ENCODE measurements at regions not wholly inside any gene's neighbourhood (a gene's known extent, or its start where the extent isn't known, plus 50 kb on each side); places are given as distances from the start of the nearest gene placed in this dataset.

DNA sequence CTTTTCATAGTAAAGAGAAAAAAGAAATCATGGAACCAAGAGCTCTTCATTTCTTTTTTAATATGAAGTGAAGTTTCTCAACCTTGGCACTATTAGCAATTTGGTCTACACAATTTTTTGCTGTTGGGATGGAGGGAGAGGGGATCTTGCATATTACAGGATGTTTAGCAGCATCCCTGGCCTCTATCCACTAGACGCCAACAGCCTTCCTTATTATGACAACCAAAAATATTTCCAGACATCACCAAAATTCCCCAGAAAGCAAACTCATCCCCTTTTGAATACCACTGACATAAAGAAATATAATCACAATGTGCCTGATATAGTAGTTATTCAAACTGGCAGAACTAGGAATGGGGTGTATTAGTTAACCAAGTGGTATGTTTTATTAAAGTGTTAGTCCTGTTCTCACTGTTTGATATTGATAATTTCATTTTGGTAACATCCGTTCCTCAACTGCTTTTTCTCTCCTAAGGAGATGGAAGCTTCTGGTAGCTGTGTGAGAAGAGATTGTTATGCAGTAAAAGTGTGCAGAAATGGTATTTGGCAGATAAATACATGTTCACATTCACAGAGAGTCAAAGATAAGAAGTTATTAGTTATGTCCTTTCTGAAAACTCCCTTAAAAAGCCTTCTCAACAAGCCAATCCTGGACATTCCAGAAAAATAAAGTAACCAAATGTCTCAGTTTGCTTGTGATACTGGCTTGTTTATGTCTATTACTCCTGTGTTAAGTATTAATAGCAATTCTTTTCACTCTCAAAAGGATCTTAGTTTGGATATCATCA is 699.9 kb downstream of the C12orf50 start:
- H3K4me3 ChIP-seq (ENCODE audit: low read length): no peak overlapping the region
- DNase-seq (ENCODE audit: low read depth): no peak
- TF ChIP-seq CTCF (conservative IDR thresholded peaks at IDR 0.05; ENCODE audit: low read length): no peak

DNA sequence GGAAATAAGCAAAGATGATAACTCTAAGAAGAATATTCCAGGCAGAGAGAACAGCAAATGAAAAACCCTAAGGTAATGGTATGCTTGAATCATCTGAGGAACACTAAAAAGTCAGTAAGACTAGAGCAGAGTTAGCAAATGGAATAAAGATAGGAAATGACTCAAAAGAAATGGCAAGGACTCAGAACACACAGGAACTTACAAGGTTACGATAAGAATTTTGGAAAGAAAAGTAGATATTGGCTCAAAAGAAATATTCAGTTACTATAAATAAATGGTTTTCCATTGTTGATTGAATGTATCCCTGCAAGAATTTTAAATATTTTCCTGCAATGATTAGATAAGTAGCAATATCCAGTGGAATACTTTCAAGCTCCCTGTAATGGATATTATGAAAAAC is 705.8 kb downstream of the C12orf50 start:
- peak; percentile 24 for DNase-seq (ENCODE audit: low read depth)
- TF ChIP-seq CTCF (conservative IDR thresholded peaks at IDR 0.05; ENCODE audit: low read length): no peak
- no peak overlapping the region for H3K4me3 ChIP-seq (ENCODE audit: low read length)

DNA sequence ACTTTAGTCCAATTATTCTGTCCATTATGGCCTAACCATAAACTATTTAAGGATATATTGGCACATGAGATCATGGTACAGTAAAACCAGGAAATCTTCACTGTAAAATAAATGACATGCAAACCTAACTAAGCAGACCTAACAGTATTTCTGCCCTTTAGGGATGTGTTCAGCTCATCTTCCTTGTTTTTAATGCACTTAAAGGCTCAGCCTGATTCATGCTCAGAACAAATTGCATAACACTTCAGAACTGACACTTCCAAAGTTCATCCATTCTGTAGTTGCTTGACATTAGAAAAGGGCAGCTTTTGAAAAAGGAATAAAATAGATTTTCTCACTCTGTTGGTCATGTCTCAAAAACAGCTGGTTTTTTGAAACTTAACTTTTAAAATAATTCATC is 708.5 kb downstream of the C12orf50 start:
- H3K4me3 ChIP-seq (ENCODE audit: low read length): no peak overlapping the region
- TF ChIP-seq CTCF (conservative IDR thresholded peaks at IDR 0.05; ENCODE audit: low read length): no peak
- no peak for DNase-seq (ENCODE audit: low read depth)

DNA sequence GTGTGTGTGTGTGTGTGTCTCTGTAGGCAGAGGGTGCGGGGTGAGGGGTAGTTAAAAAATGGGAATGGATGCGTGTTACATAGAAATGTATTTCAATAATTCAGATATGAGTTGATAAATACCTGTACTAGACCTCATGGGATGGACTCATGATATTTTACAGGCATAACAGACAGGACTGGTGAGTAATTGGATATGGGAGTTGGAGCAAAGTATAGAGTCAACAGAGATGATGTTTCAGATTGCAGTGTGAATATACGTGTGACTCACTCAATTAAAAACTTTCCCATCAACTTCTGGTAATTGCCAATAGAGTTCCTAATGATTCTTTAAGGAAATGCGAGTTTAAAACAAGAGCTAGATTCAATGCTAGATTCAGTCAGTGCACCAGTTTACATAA is 711.9 kb downstream of the C12orf50 start:
- H3K4me3 ChIP-seq (ENCODE audit: low read length): no peak overlapping the region
- no peak for TF ChIP-seq CTCF (conservative IDR thresholded peaks at IDR 0.05; ENCODE audit: low read length)
- no peak for DNase-seq (ENCODE audit: low read depth)

- no peak overlapping the region for H3K4me3 ChIP-seq (ENCODE audit: low read length)
- DNase-seq (ENCODE audit: low read depth): no peak
- TF ChIP-seq CTCF (conservative IDR thresholded peaks at IDR 0.05; ENCODE audit: low read length): no peak
Observed at GRCh38 chr12:87311206-87311605, 718.0 kb downstream of the C12orf50 start.

DNA sequence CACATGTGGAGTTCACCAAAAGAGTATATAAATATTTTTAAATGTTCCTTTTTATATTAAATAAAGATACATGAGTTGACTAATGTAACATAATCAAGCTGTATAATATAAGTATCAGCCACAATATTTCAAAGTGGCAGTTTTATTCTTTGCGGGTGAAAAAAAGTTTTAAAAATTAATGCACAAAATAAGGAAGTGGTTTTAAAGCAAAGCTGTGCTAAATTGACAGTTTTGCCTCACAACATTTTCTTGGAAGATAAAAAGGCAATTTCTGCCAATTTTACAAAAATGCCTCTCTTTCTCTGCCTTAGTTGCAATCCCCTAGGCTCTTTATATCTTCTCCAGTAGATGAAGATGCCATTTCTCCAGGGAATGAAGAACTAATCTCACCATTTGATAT is 719.1 kb downstream of the C12orf50 start:
- no peak for DNase-seq (ENCODE audit: low read depth)
- no peak for TF ChIP-seq CTCF (conservative IDR thresholded peaks at IDR 0.05; ENCODE audit: low read length)
- H3K4me3 ChIP-seq (ENCODE audit: low read length): no peak overlapping the region

DNA sequence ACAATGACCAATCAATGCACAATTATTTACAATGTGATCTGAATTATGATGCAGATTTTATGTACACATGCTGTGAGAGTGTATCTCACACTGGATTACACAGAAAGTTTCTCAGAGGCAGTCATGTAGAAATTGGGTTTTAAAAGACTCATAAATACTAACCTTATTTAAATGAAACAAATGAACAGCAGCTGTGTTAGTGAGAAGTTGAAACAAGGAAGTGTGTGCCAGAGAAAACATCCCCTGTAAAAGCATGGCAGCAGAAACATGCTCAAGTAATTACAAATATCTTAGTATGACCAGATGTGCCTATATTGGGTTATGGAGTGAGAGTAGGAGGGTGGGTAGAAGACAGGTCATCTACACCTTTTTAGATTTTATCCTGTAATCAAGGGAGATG is 723.7 kb downstream of the C12orf50 start:
- no peak for DNase-seq (ENCODE audit: low read depth)
- H3K4me3 ChIP-seq (ENCODE audit: low read length): no peak overlapping the region
- no peak for TF ChIP-seq CTCF (conservative IDR thresholded peaks at IDR 0.05; ENCODE audit: low read length)

Measured in AG10803 (cell line).